ENCODE measurements at regions not wholly inside any gene's neighbourhood (a gene's known extent, or its start where the extent isn't known, plus 50 kb on each side); places are given as distances from the start of the nearest gene placed in this dataset.

DNA sequence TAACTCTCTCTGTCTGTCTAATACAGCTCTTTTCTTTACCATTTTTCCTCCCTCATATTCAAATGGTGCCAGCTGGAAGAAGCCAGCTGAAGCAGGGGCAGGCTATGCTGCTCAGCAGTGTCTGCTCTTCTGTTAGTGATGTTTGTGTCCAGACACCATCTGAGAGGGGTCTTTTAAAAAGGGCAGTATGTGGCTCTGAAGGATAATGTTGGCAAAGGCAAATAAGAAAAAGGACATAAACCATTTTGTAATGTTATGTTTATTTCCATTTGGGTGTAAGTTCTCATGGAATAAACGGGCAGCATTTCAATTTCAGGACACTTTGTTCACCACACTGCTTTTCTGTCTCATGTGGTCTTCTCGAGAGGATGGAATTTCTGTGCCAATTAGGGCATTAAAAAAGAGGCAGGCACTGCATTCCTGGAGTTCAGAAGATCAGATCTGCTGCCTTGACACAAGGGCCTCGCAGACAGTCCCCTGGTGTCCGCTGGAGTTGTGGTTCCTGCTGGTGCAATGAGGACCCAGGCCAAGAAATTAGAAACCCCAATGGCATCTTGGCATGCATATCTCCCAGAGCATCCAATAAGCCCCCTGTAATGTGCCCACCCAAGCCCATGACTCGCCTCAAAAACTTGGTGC lies 109.0 kb upstream of the ELMO1 start:
- TF ChIP-seq CTCF (IDR thresholded peaks at IDR 0.05; ENCODE audit: insufficient read depth, low read length, poor library complexity, severe bottlenecking), result no peak
- no peaks in the 10 kb centered on the region for H3K27me3 ChIP-seq (ENCODE audit: control insufficient read depth, insufficient read depth, low read length)
- H3K36me3 ChIP-seq (ENCODE audit: control insufficient read depth, insufficient read depth, low read length), result no peaks in the 10 kb centered on the region
- no peak overlapping the region for H3K4me3 ChIP-seq (ENCODE audit: low read depth, low read length)
- DNase-seq (ENCODE audit: low read depth), result no peak

- DNase-seq (ENCODE audit: low read depth), result no peak
- Histone ChIP-seq H3K36me3 (ENCODE audit: control insufficient read depth, insufficient read depth, low read length) (no peaks in the 10 kb centered on the region), H3K4me3 (ENCODE audit: low read depth, low read length) (no peak overlapping the region), H3K27me3 (ENCODE audit: control insufficient read depth, insufficient read depth, low read length) (no peaks in the 10 kb centered on the region)
- no peak for TF ChIP-seq CTCF (IDR thresholded peaks at IDR 0.05; ENCODE audit: insufficient read depth, low read length, poor library complexity, severe bottlenecking)
Observed at GRCh38 chr7:37558320-37559096, 109.8 kb upstream of the ELMO1 start.

- TF ChIP-seq CTCF (IDR thresholded peaks at IDR 0.05; ENCODE audit: insufficient read depth, low read length, poor library complexity, severe bottlenecking), result no peak
- no peak overlapping the region for H3K4me3 ChIP-seq (ENCODE audit: low read depth, low read length)
- H3K27me3 ChIP-seq (ENCODE audit: control insufficient read depth, insufficient read depth, low read length), result no peaks in the 10 kb centered on the region
- no peaks in the 10 kb centered on the region for H3K36me3 ChIP-seq (ENCODE audit: control insufficient read depth, insufficient read depth, low read length)
- no peak for DNase-seq (ENCODE audit: low read depth)
Observed at GRCh38 chr7:37570145-37570544, 113.4 kb upstream of the GPR141 start.

DNA sequence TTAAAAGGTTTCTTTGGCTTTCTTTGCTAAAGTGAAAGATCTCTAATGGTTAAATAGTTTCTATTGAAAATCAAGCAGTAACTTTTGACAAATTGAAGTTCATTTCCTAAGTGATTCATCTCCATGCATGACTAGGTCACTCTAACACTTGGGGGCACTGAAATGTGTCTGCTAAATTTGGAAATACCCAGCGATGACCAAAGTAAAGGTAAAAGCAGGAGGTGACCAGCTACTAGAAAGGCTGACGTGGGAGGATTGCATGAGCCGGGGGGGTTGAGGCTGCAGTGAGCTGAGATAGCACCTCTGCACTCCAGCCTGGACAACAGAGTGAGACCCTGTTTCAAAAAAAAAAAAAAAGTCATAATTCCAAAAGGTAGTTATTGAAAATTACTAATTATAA lies 111.8 kb upstream of the GPR141 start:
- no peaks in the 10 kb centered on the region for H3K36me3 ChIP-seq (ENCODE audit: control insufficient read depth, insufficient read depth, low read length)
- H3K27me3 ChIP-seq (ENCODE audit: control insufficient read depth, insufficient read depth, low read length), result no peaks in the 10 kb centered on the region
- no peak for TF ChIP-seq CTCF (IDR thresholded peaks at IDR 0.05; ENCODE audit: insufficient read depth, low read length, poor library complexity, severe bottlenecking)
- DNase-seq (ENCODE audit: low read depth), result peak; percentile 52
- no peak overlapping the region for H3K4me3 ChIP-seq (ENCODE audit: low read depth, low read length)

- no peaks in the 10 kb centered on the region for H3K36me3 ChIP-seq (ENCODE audit: control insufficient read depth, insufficient read depth, low read length)
- no peak for DNase-seq (ENCODE audit: low read depth)
- TF ChIP-seq CTCF (IDR thresholded peaks at IDR 0.05; ENCODE audit: insufficient read depth, low read length, poor library complexity, severe bottlenecking), result no peak
- H3K27me3 ChIP-seq (ENCODE audit: control insufficient read depth, insufficient read depth, low read length), result no peaks in the 10 kb centered on the region
- H3K4me3 ChIP-seq (ENCODE audit: low read depth, low read length), result no peak overlapping the region
Observed at GRCh38 chr7:37577412-37577811, 106.2 kb upstream of the GPR141 start.

Data from kidney epithelial cell (primary cell).